Activated naive CD4-positive, alpha-beta T cell treated with anti-CD3 and anti-CD28 coated beads, Interleukin-2, amount 50 U/mL, for 24 hours (primary cell): ENCODE measurements at regions not wholly inside any gene's neighbourhood (a gene's known extent, or its start where the extent isn't known, plus 50 kb on each side); places are given as distances from the start of the nearest gene placed in this dataset.

Experiments used
- H3K27ac Mint-ChIP-seq: one replicate; pipeline ENCODE4 v1.8.0; 2021; ENCODE audit warnings: mild to moderate bottlenecking, mixed read lengths
- H3K27me3 Mint-ChIP-seq: one replicate; pipeline ENCODE4 v1.8.0; 2021; ENCODE audit warnings: mixed read lengths
- H3K36me3 Mint-ChIP-seq: one replicate; pipeline ENCODE4 v1.8.0; 2021; ENCODE audit warnings: mixed read lengths
- H3K4me1 Mint-ChIP-seq: one replicate; pipeline ENCODE4 v1.8.0; 2021; ENCODE audit warnings: mixed read lengths
- H3K4me3 Mint-ChIP-seq: one replicate; pipeline ENCODE4 v1.8.0; 2021; ENCODE audit warnings: mild to moderate bottlenecking, mixed read lengths
- H3K9me3 Mint-ChIP-seq: one replicate; pipeline ENCODE4 v1.8.0; 2021; ENCODE audit warnings: mixed read lengths

- no peaks in the 10 kb centered on the region for H3K36me3 Mint-ChIP-seq
- no peaks in the 10 kb centered on the region for H3K27me3 Mint-ChIP-seq
- no peak overlapping the region for H3K27ac Mint-ChIP-seq
- H3K4me3 Mint-ChIP-seq: no peak overlapping the region
- no peaks in the 10 kb centered on the region for H3K4me1 Mint-ChIP-seq
- H3K9me3 Mint-ChIP-seq: peaks cover 4% of the 10 kb centered on the region
These were observed 812.8 kb upstream of the SLC10A2 start for GRCh38 chr13:103878891-103879605.

- Mint-ChIP-seq H3K27me3 (no peaks in the 10 kb centered on the region), H3K9me3 (no peaks in the 10 kb centered on the region), H3K36me3 (no peaks in the 10 kb centered on the region), H3K4me1 (no peaks in the 10 kb centered on the region), H3K4me3 (no peak overlapping the region), H3K27ac (no peak overlapping the region)
These were observed 810.4 kb upstream of the SLC10A2 start for GRCh38 chr13:103876571-103876970.

GRCh38 chr13:103873725-103874124 lies 807.5 kb upstream of the SLC10A2 start:
- H3K27ac Mint-ChIP-seq: no peak overlapping the region
- no peaks in the 10 kb centered on the region for H3K36me3 Mint-ChIP-seq
- H3K9me3 Mint-ChIP-seq: no peaks in the 10 kb centered on the region
- H3K4me3 Mint-ChIP-seq: no peak overlapping the region
- H3K4me1 Mint-ChIP-seq: no peaks in the 10 kb centered on the region
- no peaks in the 10 kb centered on the region for H3K27me3 Mint-ChIP-seq

DNA sequence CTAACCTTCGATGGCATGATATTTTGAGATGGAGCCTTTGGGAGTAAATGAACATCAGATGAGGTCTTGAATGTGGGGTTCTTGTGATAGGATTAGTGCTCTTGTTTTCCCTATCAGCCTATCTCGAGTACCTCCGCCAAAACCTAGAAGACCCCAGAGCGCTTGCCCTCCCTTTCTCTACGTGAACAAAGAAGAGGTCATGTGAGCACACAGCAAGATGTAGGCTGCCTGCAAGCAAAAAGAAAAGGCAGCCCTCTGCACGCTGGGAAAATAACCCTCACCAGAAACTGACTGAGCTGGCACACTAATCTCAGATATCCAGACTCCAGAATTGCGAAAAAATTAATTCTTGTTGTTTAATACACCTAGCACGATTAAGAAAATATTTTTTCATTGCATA lies 799.8 kb upstream of the SLC10A2 start:
- no peaks in the 10 kb centered on the region for H3K36me3 Mint-ChIP-seq
- H3K4me3 Mint-ChIP-seq: no peak overlapping the region
- H3K27ac Mint-ChIP-seq: no peak overlapping the region
- no peaks in the 10 kb centered on the region for H3K27me3 Mint-ChIP-seq
- no peaks in the 10 kb centered on the region for H3K9me3 Mint-ChIP-seq
- H3K4me1 Mint-ChIP-seq: no peaks in the 10 kb centered on the region

- Mint-ChIP-seq H3K4me3 (no peak overlapping the region), H3K4me1 (no peaks in the 10 kb centered on the region), H3K27ac (no peak overlapping the region), H3K27me3 (no peaks in the 10 kb centered on the region), H3K36me3 (no peaks in the 10 kb centered on the region), H3K9me3 (no peaks in the 10 kb centered on the region)
These were observed 796.3 kb upstream of the SLC10A2 start for GRCh38 chr13:103862525-103862924.

DNA sequence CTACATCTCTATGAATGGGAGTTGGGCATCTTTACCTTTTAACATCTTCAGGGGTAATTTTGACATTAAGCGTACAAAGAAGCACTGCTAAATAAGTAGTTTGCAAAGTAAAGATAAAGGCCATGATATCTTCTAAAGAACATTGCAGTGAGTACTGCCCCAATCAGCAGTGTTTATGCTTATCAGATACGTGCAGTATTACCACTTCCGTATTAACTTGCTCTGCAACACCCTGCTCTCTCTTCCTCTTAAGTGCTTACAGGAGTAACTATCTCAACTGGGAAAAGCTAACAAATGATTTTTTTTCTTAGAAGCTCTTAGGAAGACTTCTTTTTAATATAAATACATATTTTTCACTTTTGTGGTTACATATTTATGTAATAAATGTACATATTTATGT lies 793.7 kb upstream of the SLC10A2 start:
- H3K9me3 Mint-ChIP-seq: no peaks in the 10 kb centered on the region

DNA sequence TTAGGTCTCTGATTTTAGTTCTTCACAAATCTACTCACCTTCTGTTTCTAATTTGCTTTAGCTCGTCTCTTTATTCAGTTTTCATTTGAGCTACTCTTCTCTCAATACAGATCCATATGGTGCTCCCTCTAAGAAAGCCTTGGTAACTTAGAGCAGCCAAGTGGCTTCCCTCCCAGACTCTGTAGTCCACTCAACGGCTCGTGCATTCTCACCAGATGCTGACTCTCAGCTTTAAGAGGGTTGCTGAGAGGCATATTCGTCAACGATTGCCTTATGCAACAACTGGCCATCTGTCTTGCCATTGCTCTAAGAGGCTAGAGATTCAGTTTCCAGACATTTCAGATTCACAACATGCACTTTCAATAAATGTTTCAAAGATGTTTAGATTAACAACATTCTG lies 785.8 kb upstream of the SLC10A2 start:
- Mint-ChIP-seq H3K4me1 (no peaks in the 10 kb centered on the region), H3K4me3 (no peak overlapping the region), H3K27me3 (no peaks in the 10 kb centered on the region), H3K27ac (no peak overlapping the region), H3K36me3 (no peaks in the 10 kb centered on the region), H3K9me3 (peaks cover 12% of the 10 kb centered on the region)

More for the DNA sequence above, 793.7 kb upstream of the SLC10A2 start:
- no peaks in the 10 kb centered on the region for H3K4me1 Mint-ChIP-seq
- no peaks in the 10 kb centered on the region for H3K27me3 Mint-ChIP-seq
- no peaks in the 10 kb centered on the region for H3K36me3 Mint-ChIP-seq
- H3K27ac Mint-ChIP-seq: no peak overlapping the region
- H3K4me3 Mint-ChIP-seq: no peak overlapping the region

DNA sequence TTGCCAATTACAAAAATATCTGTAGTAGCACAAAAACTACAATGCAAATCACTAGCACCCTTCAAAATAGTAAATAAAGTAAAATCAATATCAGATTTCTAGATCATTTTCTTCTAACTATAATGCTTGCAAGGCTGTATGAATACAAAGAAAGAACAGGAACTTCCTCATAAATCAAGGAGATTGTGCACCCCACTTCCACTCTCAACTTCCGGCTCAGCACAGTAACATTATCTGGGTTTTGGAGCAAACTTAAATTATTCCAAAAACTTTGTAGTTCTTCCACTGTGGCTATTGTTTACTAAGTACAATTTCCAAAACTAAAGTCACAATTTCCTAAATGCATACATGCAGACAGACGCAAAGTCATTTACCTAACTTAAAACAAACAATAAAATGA lies 778.3 kb upstream of the SLC10A2 start:
- peaks cover 12% of the 10 kb centered on the region for H3K9me3 Mint-ChIP-seq
- no peak overlapping the region for H3K27ac Mint-ChIP-seq
- H3K4me1 Mint-ChIP-seq: no peaks in the 10 kb centered on the region
- no peak overlapping the region for H3K4me3 Mint-ChIP-seq
- H3K36me3 Mint-ChIP-seq: no peaks in the 10 kb centered on the region
- H3K27me3 Mint-ChIP-seq: no peaks in the 10 kb centered on the region

GRCh38 chr13:103839460-103839859 lies 773.2 kb upstream of the SLC10A2 start:
- Mint-ChIP-seq H3K36me3 (no peaks in the 10 kb centered on the region), H3K4me3 (no peak overlapping the region), H3K9me3 (no peaks in the 10 kb centered on the region), H3K4me1 (no peaks in the 10 kb centered on the region), H3K27ac (no peak overlapping the region), H3K27me3 (no peaks in the 10 kb centered on the region)

DNA sequence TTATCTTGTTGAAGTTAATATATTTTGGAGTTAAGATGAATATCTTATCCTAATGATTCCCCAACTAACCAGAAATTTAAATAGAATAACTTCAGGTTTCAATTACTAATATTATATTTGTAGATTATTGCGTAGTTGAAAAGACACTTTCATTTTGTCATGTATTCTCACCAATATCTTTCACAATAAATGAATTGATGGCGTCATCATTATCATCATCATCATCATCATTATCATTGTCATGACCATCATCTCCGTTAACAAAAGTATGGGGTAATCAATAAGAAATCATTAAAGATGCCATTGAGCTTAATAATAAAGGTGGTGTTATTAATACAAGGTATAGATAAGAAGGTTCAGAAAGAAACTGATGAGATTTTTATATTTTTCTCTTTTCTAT lies 768.8 kb upstream of the SLC10A2 start:
- H3K4me1 Mint-ChIP-seq: no peaks in the 10 kb centered on the region
- H3K27me3 Mint-ChIP-seq: no peaks in the 10 kb centered on the region

GRCh38 chr13:103833294-103833852 lies 767.2 kb upstream of the SLC10A2 start:
- Mint-ChIP-seq H3K4me3 (no peak overlapping the region), H3K36me3 (no peaks in the 10 kb centered on the region), H3K9me3 (peaks cover 7% of the 10 kb centered on the region), H3K4me1 (no peaks in the 10 kb centered on the region), H3K27ac (no peak overlapping the region), H3K27me3 (no peaks in the 10 kb centered on the region)

More for the DNA sequence above, 768.8 kb upstream of the SLC10A2 start:
- H3K9me3 Mint-ChIP-seq: peaks cover 7% of the 10 kb centered on the region
- no peak overlapping the region for H3K4me3 Mint-ChIP-seq
- no peak overlapping the region for H3K27ac Mint-ChIP-seq
- no peaks in the 10 kb centered on the region for H3K36me3 Mint-ChIP-seq

- H3K36me3 Mint-ChIP-seq: no peaks in the 10 kb centered on the region
- H3K4me3 Mint-ChIP-seq: no peak overlapping the region
- no peaks in the 10 kb centered on the region for H3K4me1 Mint-ChIP-seq
- no peaks in the 10 kb centered on the region for H3K27me3 Mint-ChIP-seq
- H3K27ac Mint-ChIP-seq: no peak overlapping the region
- H3K9me3 Mint-ChIP-seq: peaks cover 12% of the 10 kb centered on the region
These were observed 749.4 kb upstream of the SLC10A2 start for GRCh38 chr13:103815619-103816018.

GRCh38 chr13:103812971-103813370 lies 746.8 kb upstream of the SLC10A2 start:
- no peak overlapping the region for H3K4me3 Mint-ChIP-seq
- H3K9me3 Mint-ChIP-seq: peaks cover 4% of the 10 kb centered on the region
- H3K36me3 Mint-ChIP-seq: no peaks in the 10 kb centered on the region
- H3K4me1 Mint-ChIP-seq: no peaks in the 10 kb centered on the region
- H3K27me3 Mint-ChIP-seq: no peaks in the 10 kb centered on the region
- H3K27ac Mint-ChIP-seq: no peak overlapping the region

- no peak overlapping the region for H3K4me3 Mint-ChIP-seq
These were observed 746.3 kb upstream of the SLC10A2 start for GRCh38 chr13:103812558-103812957.

GRCh38 chr13:103810026-103810425 lies 743.8 kb upstream of the SLC10A2 start:
- Mint-ChIP-seq H3K4me3 (no peak overlapping the region), H3K27me3 (no peaks in the 10 kb centered on the region), H3K27ac (no peak overlapping the region), H3K36me3 (no peaks in the 10 kb centered on the region), H3K9me3 (peaks cover 4% of the 10 kb centered on the region), H3K4me1 (no peaks in the 10 kb centered on the region)

More at GRCh38 chr13:103812558-103812957, 746.3 kb upstream of the SLC10A2 start:
- peaks cover 4% of the 10 kb centered on the region for H3K9me3 Mint-ChIP-seq
- no peaks in the 10 kb centered on the region for H3K36me3 Mint-ChIP-seq
- H3K27me3 Mint-ChIP-seq: no peaks in the 10 kb centered on the region
- no peaks in the 10 kb centered on the region for H3K4me1 Mint-ChIP-seq
- H3K27ac Mint-ChIP-seq: no peak overlapping the region

DNA sequence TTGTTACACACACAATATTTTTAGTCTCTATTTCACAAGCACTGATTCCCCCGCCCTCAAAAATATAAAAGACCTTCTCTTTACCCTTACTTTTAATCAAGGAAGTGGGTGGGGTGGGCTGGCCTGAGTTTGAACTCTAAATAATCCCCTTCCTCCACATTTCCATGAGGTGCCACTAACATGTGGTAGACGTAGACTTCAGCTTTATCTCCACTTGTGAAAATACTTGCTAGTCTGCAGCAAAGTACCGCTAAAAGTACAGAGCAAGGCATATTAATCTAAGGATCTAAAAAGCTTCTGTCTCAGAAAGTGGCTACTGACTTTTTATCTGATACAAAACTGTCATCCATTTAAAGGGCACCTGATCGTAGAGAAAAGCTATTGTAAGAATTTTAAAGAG lies 739.6 kb upstream of the SLC10A2 start:
- no peaks in the 10 kb centered on the region for H3K36me3 Mint-ChIP-seq

GRCh38 chr13:103803349-103803748 lies 737.1 kb upstream of the SLC10A2 start:
- no peaks in the 10 kb centered on the region for H3K36me3 Mint-ChIP-seq
- H3K27me3 Mint-ChIP-seq: no peaks in the 10 kb centered on the region
- H3K27ac Mint-ChIP-seq: no peak overlapping the region
- H3K9me3 Mint-ChIP-seq: no peaks in the 10 kb centered on the region
- H3K4me3 Mint-ChIP-seq: no peak overlapping the region
- H3K4me1 Mint-ChIP-seq: no peaks in the 10 kb centered on the region

More for the DNA sequence above, 739.6 kb upstream of the SLC10A2 start:
- Mint-ChIP-seq H3K4me1 (no peaks in the 10 kb centered on the region), H3K27me3 (no peaks in the 10 kb centered on the region), H3K27ac (no peak overlapping the region), H3K4me3 (no peak overlapping the region), H3K9me3 (no peaks in the 10 kb centered on the region)
